ENCODE measurements at regions not wholly inside any gene's neighbourhood (a gene's known extent, or its start where the extent isn't known, plus 50 kb on each side); places are given as distances from the start of the nearest gene placed in this dataset.

GRCh38 chr4:30957706-30958105, 237.5 kb downstream of the PCDH7 start:
- H3K9me3 ChIP-seq: no peaks in the 10 kb centered on the region
- TF ChIP-seq POLR2AphosphoS5 (IDR thresholded peaks at IDR 0.05) (no peak), POLR2A (IDR thresholded peaks at IDR 0.05) (no peak), CTCF (IDR thresholded peaks at IDR 0.05) (no peak)
- DNase-seq (ENCODE audit: low spot score in 2 of 2): no peak
- intact Hi-C loops (cut with DNase I; ENCODE audit: low total_unique reads): no loop called here
- H3K36me3 ChIP-seq: no peaks in the 10 kb centered on the region
- H3K27me3 ChIP-seq: no peaks in the 10 kb centered on the region
- no peak overlapping the region for H3K27ac ChIP-seq
- H3K4me3 ChIP-seq: no peak overlapping the region
- H3K4me1 ChIP-seq: no peaks in the 10 kb centered on the region

GRCh38 chr4:30959781-30960485, 239.8 kb downstream of the PCDH7 start:
- DNase-seq (ENCODE audit: low spot score in 2 of 2): no peak

GRCh38 chr4:30962939-30963338, 242.8 kb downstream of the PCDH7 start:
- no peak for TF ChIP-seq CTCF (IDR thresholded peaks at IDR 0.05)
- no peak for TF ChIP-seq POLR2AphosphoS5 (IDR thresholded peaks at IDR 0.05)
- TF ChIP-seq POLR2A (IDR thresholded peaks at IDR 0.05): no peak
- Histone ChIP-seq H3K9me3 (no peaks in the 10 kb centered on the region), H3K27me3 (no peaks in the 10 kb centered on the region), H3K4me3 (no peak overlapping the region), H3K27ac (no peak overlapping the region), H3K4me1 (no peaks in the 10 kb centered on the region), H3K36me3 (no peaks in the 10 kb centered on the region)
- intact Hi-C loops (cut with DNase I; ENCODE audit: low total_unique reads): no loop called here
- no peak for DNase-seq (ENCODE audit: low spot score in 2 of 2)

More at GRCh38 chr4:30959781-30960485, 239.8 kb downstream of the PCDH7 start:
- no peak for TF ChIP-seq POLR2A (IDR thresholded peaks at IDR 0.05)
- TF ChIP-seq CTCF (IDR thresholded peaks at IDR 0.05): no peak
- TF ChIP-seq POLR2AphosphoS5 (IDR thresholded peaks at IDR 0.05): no peak
- intact Hi-C loops (cut with DNase I; ENCODE audit: low total_unique reads): no loop called here
- no peaks in the 10 kb centered on the region for H3K4me1 ChIP-seq
- H3K27ac ChIP-seq: no peak overlapping the region
- no peak overlapping the region for H3K4me3 ChIP-seq
- no peaks in the 10 kb centered on the region for H3K9me3 ChIP-seq
- no peaks in the 10 kb centered on the region for H3K36me3 ChIP-seq
- H3K27me3 ChIP-seq: no peaks in the 10 kb centered on the region

- no peak for TF ChIP-seq POLR2A (IDR thresholded peaks at IDR 0.05)
- no peak for TF ChIP-seq POLR2AphosphoS5 (IDR thresholded peaks at IDR 0.05)
- no peak for TF ChIP-seq CTCF (IDR thresholded peaks at IDR 0.05)
- DNase-seq (ENCODE audit: low spot score in 2 of 2): no peak
- intact Hi-C loops (cut with DNase I; ENCODE audit: low total_unique reads): no loop called here
- H3K36me3 ChIP-seq: no peaks in the 10 kb centered on the region
- H3K27ac ChIP-seq: peak overlapping the region in 1 of 2 donors; percentile 1
- no peak overlapping the region for H3K4me3 ChIP-seq
- H3K9me3 ChIP-seq: no peaks in the 10 kb centered on the region
- H3K4me1 ChIP-seq: no peaks in the 10 kb centered on the region
- H3K27me3 ChIP-seq: no peaks in the 10 kb centered on the region
Observed at GRCh38 chr4:30968926-30969325, 248.8 kb downstream of the PCDH7 start.

GRCh38 chr4:30972542-30972941, 252.4 kb downstream of the PCDH7 start:
- H3K27me3 ChIP-seq: no peaks in the 10 kb centered on the region
- DNase-seq (ENCODE audit: low spot score in 2 of 2): no peak
- H3K9me3 ChIP-seq: no peaks in the 10 kb centered on the region
- no peak overlapping the region for H3K27ac ChIP-seq
- TF ChIP-seq CTCF (IDR thresholded peaks at IDR 0.05) (no peak), POLR2A (IDR thresholded peaks at IDR 0.05) (no peak), POLR2AphosphoS5 (IDR thresholded peaks at IDR 0.05) (no peak)
- no peaks in the 10 kb centered on the region for H3K36me3 ChIP-seq
- intact Hi-C loops (cut with DNase I; ENCODE audit: low total_unique reads): no loop called here
- H3K4me1 ChIP-seq: no peaks in the 10 kb centered on the region
- H3K4me3 ChIP-seq: no peak overlapping the region
